ENCODE measurements at regions not wholly inside any gene's neighbourhood (a gene's known extent, or its start where the extent isn't known, plus 50 kb on each side); places are given as distances from the start of the nearest gene placed in this dataset.
A peak's percentile ranks its signal among the peaks of the same experiment; 100 is the strongest.

- TF ChIP-seq CTCF (conservative IDR thresholded peaks at IDR 0.05; ENCODE audit: low read depth, low read length): no peak
- no peak for DNase-seq (ENCODE audit: low read depth)
- no peak overlapping the region for H3K4me3 ChIP-seq (ENCODE audit: low read length)
Measured at GRCh38 chr6:168838037-168838399, 397.0 kb downstream of the SMOC2 start.

GRCh38 chr6:168837254-168838036 is 396.5 kb downstream of the SMOC2 start:
- no peak overlapping the region for H3K4me3 ChIP-seq (ENCODE audit: low read length)
- TF ChIP-seq CTCF (conservative IDR thresholded peaks at IDR 0.05; ENCODE audit: low read depth, low read length): no peak
- DNase-seq (ENCODE audit: low read depth): no peak

GRCh38 chr6:168835991-168836390 is 395.0 kb downstream of the SMOC2 start:
- DNase-seq (ENCODE audit: low read depth): no peak
- H3K4me3 ChIP-seq (ENCODE audit: low read length): no peak overlapping the region
- no peak for TF ChIP-seq CTCF (conservative IDR thresholded peaks at IDR 0.05; ENCODE audit: low read depth, low read length)

GRCh38 chr6:168834801-168835200 is 393.8 kb downstream of the SMOC2 start:
- DNase-seq (ENCODE audit: low read depth): no peak
- TF ChIP-seq CTCF (conservative IDR thresholded peaks at IDR 0.05; ENCODE audit: low read depth, low read length): no peak
- no peak overlapping the region for H3K4me3 ChIP-seq (ENCODE audit: low read length)

GRCh38 chr6:168834042-168834587 is 393.1 kb downstream of the SMOC2 start:
- H3K4me3 ChIP-seq (ENCODE audit: low read length): no peak overlapping the region
- TF ChIP-seq CTCF (conservative IDR thresholded peaks at IDR 0.05; ENCODE audit: low read depth, low read length): no peak
- DNase-seq (ENCODE audit: low read depth): no peak

- DNase-seq (ENCODE audit: low read depth): peak; percentile 3
- no peak overlapping the region for H3K4me3 ChIP-seq (ENCODE audit: low read length)
- no peak for TF ChIP-seq CTCF (conservative IDR thresholded peaks at IDR 0.05; ENCODE audit: low read depth, low read length)
Measured at GRCh38 chr6:168828800-168829199, 387.8 kb downstream of the SMOC2 start.

GRCh38 chr6:168828035-168828434 is 387.1 kb downstream of the SMOC2 start:
- no peak for TF ChIP-seq CTCF (conservative IDR thresholded peaks at IDR 0.05; ENCODE audit: low read depth, low read length)
- DNase-seq (ENCODE audit: low read depth): no peak

More at GRCh38 chr6:168828035-168828434, 387.1 kb downstream of the SMOC2 start:
- no peak overlapping the region for H3K4me3 ChIP-seq (ENCODE audit: low read length)

Measured in retinal pigment epithelial cell (primary cell).